ENCODE measurements at regions not wholly inside any gene's neighbourhood (a gene's known extent, or its start where the extent isn't known, plus 50 kb on each side); places are given as distances from the start of the nearest gene placed in this dataset.

- CTCF ChIA-PET = interaction anchor here (0.6 to 0.7 kb wide), 2 partner anchors 17 to 303 kb away, joined by 3 to 5 read pairs; no protein-coding TSS in a partner anchor
- Histone ChIP-seq H3K4me1 (ENCODE audit: insufficient read depth, low read length) (0 out of 2 replicates have a peak, but pooled peaks cover 5% of the 10 kb centered on the region), H3K4me2 (ENCODE audit: low read length) (peak overlapping the region; percentile 63), H3K27me3 (ENCODE audit: low read length) (no peaks in the 10 kb centered on the region), H3K9me2 (replicated peaks; ENCODE audit: low read length) (no peaks in the 10 kb centered on the region), H3K9me3 (ENCODE audit: low read length) (no peaks in the 10 kb centered on the region), H2AFZ (ENCODE audit: low read length) (peak overlapping the region; percentile 59; the same call in 1 of the 2 replicates), H3K9ac (ENCODE audit: low read length) (no peak overlapping the region), H3F3A (ENCODE audit: low read length, unreplicated experiment) (no peaks in the 10 kb centered on the region), H3K36me3 (ENCODE audit: low read depth, low read length) (no peaks in the 10 kb centered on the region), H3K79me2 (ENCODE audit: low read length) (no peaks in the 10 kb centered on the region), H4K20me1 (ENCODE audit: low read length) (no peaks in the 10 kb centered on the region), H3K4me3 (ENCODE audit: low read length) (peak overlapping the region; percentile 29; the same call in 1 of the 2 replicates), H3K27ac (ENCODE audit: low read length) (no peak overlapping the region)
- TF ChIP-seq EZH2phosphoT487 (IDR thresholded peaks at IDR 0.05; ENCODE audit: borderline replicate concordance, low read length) (no peak), CTCF (conservative IDR thresholded peaks at IDR 0.05; ENCODE audit: low read depth, low read length) (no peak), EZH2 (IDR thresholded peaks at IDR 0.05; ENCODE audit: low read length, unreplicated experiment) (no peak)
- DNase-seq (peak; percentile 29), ATAC-seq (peak; percentile 84)
- POLR2A ChIA-PET (ENCODE audit: unreplicated experiment) = interaction anchor here (0.5 kb wide), 1 partner anchor 141 kb away, joined by 5 read pairs; no protein-coding TSS in a partner anchor
- BruUV-seq (replicated peaks) = no TSS peak
- intact Hi-C loops (cut with micrococcal nuclease) = no loop called here
These were observed 308.9 kb upstream of the LRFN5 start for GRCh38 chr14:41297576-41298327.

GRCh38 chr14:41295734-41296133, 310.9 kb upstream of the LRFN5 start:
- Histone ChIP-seq H3K27me3 (ENCODE audit: low read length) (no peaks in the 10 kb centered on the region), H3K9me2 (replicated peaks; ENCODE audit: low read length) (no peaks in the 10 kb centered on the region), H4K20me1 (ENCODE audit: low read length) (no peaks in the 10 kb centered on the region), H3K79me2 (ENCODE audit: low read length) (no peaks in the 10 kb centered on the region), H3K4me3 (ENCODE audit: low read length) (no peak overlapping the region), H3K4me2 (ENCODE audit: low read length) (no peak overlapping the region), H3K36me3 (ENCODE audit: low read depth, low read length) (no peaks in the 10 kb centered on the region), H3K9me3 (ENCODE audit: low read length) (no peaks in the 10 kb centered on the region), H3K27ac (ENCODE audit: low read length) (no peak overlapping the region), H2AFZ (ENCODE audit: low read length) (no peak overlapping the region), H3K9ac (ENCODE audit: low read length) (no peak overlapping the region), H3F3A (ENCODE audit: low read length, unreplicated experiment) (no peaks in the 10 kb centered on the region), H3K4me1 (ENCODE audit: insufficient read depth, low read length) (0 out of 2 replicates have a peak, but pooled peaks cover 5% of the 10 kb centered on the region)
- no peak for DNase-seq
- ATAC-seq = no peak
- no peak for TF ChIP-seq CTCF (conservative IDR thresholded peaks at IDR 0.05; ENCODE audit: low read depth, low read length)
- no peak for TF ChIP-seq EZH2 (IDR thresholded peaks at IDR 0.05; ENCODE audit: low read length, unreplicated experiment)
- TF ChIP-seq EZH2phosphoT487 (IDR thresholded peaks at IDR 0.05; ENCODE audit: borderline replicate concordance, low read length) = no peak
- BruUV-seq (replicated peaks) = no TSS peak
- CTCF ChIA-PET = no interaction called here
- intact Hi-C loops (cut with micrococcal nuclease) = no loop called here
- POLR2A ChIA-PET (ENCODE audit: unreplicated experiment) = no interaction called here

- Histone ChIP-seq H3K9me2 (replicated peaks; ENCODE audit: low read length) (no peaks in the 10 kb centered on the region), H3K27ac (ENCODE audit: low read length) (no peak overlapping the region), H3K4me3 (ENCODE audit: low read length) (no peak overlapping the region), H3K27me3 (ENCODE audit: low read length) (no peaks in the 10 kb centered on the region), H3K9me3 (ENCODE audit: low read length) (no peaks in the 10 kb centered on the region), H4K20me1 (ENCODE audit: low read length) (no peaks in the 10 kb centered on the region), H3K4me1 (ENCODE audit: insufficient read depth, low read length) (no peaks in the 10 kb centered on the region), H3F3A (ENCODE audit: low read length, unreplicated experiment) (no peaks in the 10 kb centered on the region), H3K36me3 (ENCODE audit: low read depth, low read length) (no peaks in the 10 kb centered on the region), H3K9ac (ENCODE audit: low read length) (no peak overlapping the region), H2AFZ (ENCODE audit: low read length) (no peak overlapping the region), H3K79me2 (ENCODE audit: low read length) (no peaks in the 10 kb centered on the region), H3K4me2 (ENCODE audit: low read length) (no peak overlapping the region)
- ATAC-seq = no peak
- TF ChIP-seq EZH2phosphoT487 (IDR thresholded peaks at IDR 0.05; ENCODE audit: borderline replicate concordance, low read length) (no peak), EZH2 (IDR thresholded peaks at IDR 0.05; ENCODE audit: low read length, unreplicated experiment) (no peak), CTCF (conservative IDR thresholded peaks at IDR 0.05; ENCODE audit: low read depth, low read length) (no peak)
- ChIA-PET POLR2A (ENCODE audit: unreplicated experiment) (no interaction called here), CTCF (no interaction called here)
- no TSS peak for BruUV-seq (replicated peaks)
- no peak for DNase-seq
- intact Hi-C loops (cut with micrococcal nuclease) = no loop called here
These were observed 317.7 kb upstream of the LRFN5 start for GRCh38 chr14:41289025-41289424.
